Suprapubic skin (tissue), 4 donors: ENCODE measurements at regions not wholly inside any gene's neighbourhood (a gene's known extent, or its start where the extent isn't known, plus 50 kb on each side); places are given as distances from the start of the nearest gene placed in this dataset.

ENCODE experiments used
- DNase-seq, 2 donors: peaks; one replicate each; pipeline ENCODE4 v3.0.0-alpha.2; 2019; ENCODE audit warnings: low spot score in 2 of 2
- H3K27ac ChIP-seq: fragments of 200-600 bp; sonication (generic); one replicate; pipeline ENCODE4 v1.5.1; 2019
- H3K27me3 ChIP-seq: fragments of 200-600 bp; sonication (generic); one replicate; pipeline ENCODE4 v1.5.1; 2019
- H3K36me3 ChIP-seq: fragments of 200-600 bp; sonication (generic); one replicate; pipeline ENCODE4 v1.5.1; 2019
- H3K4me1 ChIP-seq: fragments of 200-600 bp; sonication (generic); one replicate; pipeline ENCODE4 v1.5.1; 2019
- H3K4me3 ChIP-seq: fragments of 200-600 bp; sonication (generic); one replicate; pipeline ENCODE4 v1.5.1; 2019; ENCODE audit warnings: mild to moderate bottlenecking
- H3K9me3 ChIP-seq: fragments of 200-600 bp; sonication (generic); one replicate; pipeline ENCODE4 v1.5.1; 2019
- EP300 ChIP-seq: sonication (generic); formaldehyde crosslinking; IDR thresholded peaks from one replicate; pipeline ENCODE4 v1.6.1; 2017; ENCODE audit warnings: antibody characterized with exemption
- POLR2A ChIP-seq, 2 donors: fragments of 450-650 bp; IDR thresholded peaks; one replicate each; pipeline ENCODE4 v1.6.1; 2017; ENCODE audit warnings: antibody characterized with exemption in 2 of 2, mild to moderate bottlenecking in 2 of 2, moderate library complexity in 2 of 2
- POLR2AphosphoS5 ChIP-seq, 3 donors: sonication (generic); formaldehyde crosslinking; IDR thresholded peaks; one replicate each; pipeline ENCODE4 v1.6.1; 2017; ENCODE audit warnings: antibody characterized with exemption in 3 of 3
- WGBS: methylation state at CpG from one replicate; pipeline ENCODE4 v1.1.5; 2018; 5-methylcytosine and 5-hydroxymethylcytosine counted together
- TF ChIP-seq, protein P1 (sequence below), 2 donors: fragments of 200-600 bp in 1 of 2; fragments of 450-650 bp in 1 of 2; sonication (generic) in 1 of 2; IDR thresholded peaks; one replicate each; pipeline ENCODE4 v1.5.1; 2016 to 2019; ENCODE audit warnings: antibody characterized with exemption in 2 of 2, mild to moderate bottlenecking in 1 of 2, moderate library complexity in 1 of 2

DNA sequence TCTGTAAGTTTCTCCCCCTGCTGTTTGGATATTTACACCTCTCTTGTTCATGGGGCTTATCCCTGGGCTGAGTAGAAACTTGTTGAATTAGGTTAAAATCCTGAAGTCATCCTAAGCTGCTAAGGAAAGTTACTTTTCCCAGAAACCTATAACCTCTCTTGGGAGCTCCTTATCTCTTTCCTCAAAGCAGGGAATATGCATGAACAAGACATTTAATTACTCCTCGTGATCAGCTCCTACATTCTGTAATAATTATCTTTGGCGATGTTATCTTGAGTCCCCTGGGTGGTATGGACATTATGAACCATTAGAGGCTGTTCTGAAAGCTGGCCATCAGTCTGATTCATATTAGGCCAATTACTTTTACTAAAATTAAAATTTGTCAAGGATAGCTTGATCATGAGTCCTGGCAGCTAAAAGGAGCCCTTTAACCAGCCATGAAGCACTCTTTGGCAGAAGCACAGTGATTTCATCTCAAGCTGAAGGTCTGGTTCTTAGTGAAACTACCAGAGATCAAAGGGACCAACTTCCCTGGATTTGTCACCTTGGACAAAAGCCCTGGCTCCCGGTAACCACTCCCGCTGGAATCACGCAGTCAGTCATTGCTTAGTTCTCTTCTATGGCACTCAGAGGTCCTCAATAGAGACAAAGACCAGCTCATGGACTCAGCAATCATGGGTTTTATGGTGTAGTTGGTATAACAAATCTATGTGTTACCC is 811.8 kb downstream of the UQCRFS1 start:
- no peak for DNase-seq
- Histone ChIP-seq H3K4me3 (no peak overlapping the region), H3K27me3 (peaks cover 19% of the 10 kb centered on the region), H3K27ac (no peak overlapping the region), H3K9me3 (no peaks in the 10 kb centered on the region), H3K36me3 (no peaks in the 10 kb centered on the region), H3K4me1 (no peaks in the 10 kb centered on the region)
- 46% methylated on average over 5 of the region's 5 CpGs for WGBS
- TF ChIP-seq POLR2AphosphoS5 (IDR thresholded peaks at IDR 0.05), result no peak
- no peak for TF ChIP-seq EP300
- TF ChIP-seq, protein P1, sequence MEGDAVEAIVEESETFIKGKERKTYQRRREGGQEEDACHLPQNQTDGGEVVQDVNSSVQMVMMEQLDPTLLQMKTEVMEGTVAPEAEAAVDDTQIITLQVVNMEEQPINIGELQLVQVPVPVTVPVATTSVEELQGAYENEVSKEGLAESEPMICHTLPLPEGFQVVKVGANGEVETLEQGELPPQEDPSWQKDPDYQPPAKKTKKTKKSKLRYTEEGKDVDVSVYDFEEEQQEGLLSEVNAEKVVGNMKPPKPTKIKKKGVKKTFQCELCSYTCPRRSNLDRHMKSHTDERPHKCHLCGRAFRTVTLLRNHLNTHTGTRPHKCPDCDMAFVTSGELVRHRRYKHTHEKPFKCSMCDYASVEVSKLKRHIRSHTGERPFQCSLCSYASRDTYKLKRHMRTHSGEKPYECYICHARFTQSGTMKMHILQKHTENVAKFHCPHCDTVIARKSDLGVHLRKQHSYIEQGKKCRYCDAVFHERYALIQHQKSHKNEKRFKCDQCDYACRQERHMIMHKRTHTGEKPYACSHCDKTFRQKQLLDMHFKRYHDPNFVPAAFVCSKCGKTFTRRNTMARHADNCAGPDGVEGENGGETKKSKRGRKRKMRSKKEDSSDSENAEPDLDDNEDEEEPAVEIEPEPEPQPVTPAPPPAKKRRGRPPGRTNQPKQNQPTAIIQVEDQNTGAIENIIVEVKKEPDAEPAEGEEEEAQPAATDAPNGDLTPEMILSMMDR (IDR thresholded peaks at IDR 0.05), result no peak
- no peak for TF ChIP-seq POLR2A (IDR thresholded peaks at IDR 0.05)

DNA sequence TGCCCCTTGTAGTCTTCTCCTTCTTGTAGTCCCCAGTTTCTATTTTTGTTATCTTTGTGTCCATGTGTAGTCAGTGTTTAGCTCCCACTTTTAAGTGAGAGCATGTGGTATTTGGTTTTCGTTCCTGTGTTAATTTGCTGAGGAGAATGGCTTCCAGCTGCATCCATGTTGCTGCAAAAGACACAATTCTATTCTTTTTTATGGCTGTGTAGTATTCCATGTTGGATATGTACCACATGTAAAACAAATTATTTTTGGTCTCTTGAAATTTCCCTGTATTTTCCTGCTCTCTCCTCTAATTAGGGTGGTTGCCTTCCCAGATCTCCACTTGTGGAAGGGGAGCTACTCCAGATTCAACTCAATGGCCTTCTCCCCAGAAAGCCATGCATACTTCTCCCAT is 813.8 kb downstream of the UQCRFS1 start:
- Histone ChIP-seq H3K27me3 (peaks cover 5% of the 10 kb centered on the region), H3K27ac (no peak overlapping the region), H3K36me3 (no peaks in the 10 kb centered on the region), H3K4me3 (no peak overlapping the region), H3K9me3 (no peaks in the 10 kb centered on the region), H3K4me1 (no peaks in the 10 kb centered on the region)
- WGBS, result 76% methylated on average over 1 of the region's 1 CpG
- TF ChIP-seq POLR2A (IDR thresholded peaks at IDR 0.05) (no peak), EP300 (no peak), POLR2AphosphoS5 (IDR thresholded peaks at IDR 0.05) (no peak)
- TF ChIP-seq, protein P1 (IDR thresholded peaks at IDR 0.05), result no peak
- DNase-seq, result no peak

DNA sequence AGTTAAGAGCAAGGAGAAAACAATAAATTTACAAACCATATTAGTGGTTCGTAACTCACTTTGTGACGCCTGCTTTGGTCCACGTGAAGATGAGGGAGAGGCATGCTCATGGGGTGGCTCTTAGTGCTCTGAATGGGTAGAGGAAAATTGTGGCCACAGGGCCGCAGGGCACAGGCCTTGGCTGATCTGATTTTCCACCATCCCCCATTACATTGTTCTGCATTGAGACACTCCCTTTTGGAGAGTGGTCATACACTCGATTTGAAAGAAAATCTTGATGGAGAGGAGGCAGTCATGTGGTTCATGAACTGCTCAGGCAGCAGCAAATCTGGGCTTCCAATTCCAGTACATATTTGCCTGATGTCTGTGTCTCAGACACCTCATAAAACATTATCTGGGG is 815.2 kb downstream of the UQCRFS1 start:
- Histone ChIP-seq H3K4me3 (no peak overlapping the region), H3K27me3 (no peaks in the 10 kb centered on the region), H3K4me1 (no peaks in the 10 kb centered on the region), H3K27ac (no peak overlapping the region), H3K36me3 (no peaks in the 10 kb centered on the region), H3K9me3 (no peaks in the 10 kb centered on the region)
- TF ChIP-seq POLR2A (IDR thresholded peaks at IDR 0.05) (no peak), EP300 (no peak), POLR2AphosphoS5 (IDR thresholded peaks at IDR 0.05) (no peak)
- TF ChIP-seq, protein P1 (IDR thresholded peaks at IDR 0.05), result no peak
- no peak for DNase-seq
- WGBS, result 79% methylated on average over 5 of the region's 5 CpGs

DNA sequence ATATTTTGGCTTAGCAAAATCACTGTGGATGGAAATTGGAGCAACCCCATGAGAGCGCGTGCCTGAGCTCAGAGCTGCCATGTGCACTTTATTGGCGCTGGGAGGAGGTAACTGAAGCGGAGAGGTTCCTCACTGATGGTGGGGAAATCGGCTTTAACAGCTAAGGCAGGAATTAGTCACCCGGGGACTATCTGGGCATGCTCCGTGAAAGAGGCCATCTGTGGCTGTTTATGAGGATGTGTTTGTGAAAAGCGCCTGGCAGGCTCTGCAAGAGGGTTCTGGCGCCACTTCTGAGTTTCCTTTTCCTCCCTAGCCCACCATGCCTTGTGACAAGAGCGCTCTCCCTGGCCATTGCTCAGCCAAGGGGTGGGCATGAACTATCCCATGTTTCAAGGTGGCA is 815.6 kb downstream of the UQCRFS1 start:
- 88% methylated on average over 9 of the region's 10 CpGs for WGBS

DNA sequence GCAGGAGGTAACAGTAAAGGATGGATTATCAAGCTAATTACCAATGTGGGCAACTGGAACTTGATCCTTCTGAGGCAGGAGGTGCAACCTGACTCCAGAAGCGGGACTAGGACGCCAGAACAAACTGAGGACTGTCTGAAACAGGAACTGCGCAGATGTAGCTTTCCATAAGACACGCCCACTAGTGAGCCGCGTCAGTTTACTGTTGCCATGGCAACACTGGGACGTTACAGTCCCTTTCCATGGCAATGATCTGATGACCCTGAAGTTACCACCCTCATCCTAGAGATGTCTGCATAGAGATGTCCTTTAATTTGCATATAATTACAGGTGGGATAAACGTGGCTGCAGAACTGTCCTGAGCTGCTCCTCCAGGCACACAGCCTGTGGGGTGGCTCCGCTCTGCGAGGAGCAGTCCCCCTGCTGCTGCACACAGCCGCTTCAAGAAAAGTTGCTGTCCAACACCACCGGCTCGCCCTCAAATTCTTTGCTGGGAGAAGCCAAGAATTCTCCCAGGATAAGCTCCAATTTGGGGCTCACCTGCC is 816.6 kb downstream of the UQCRFS1 start:
- Histone ChIP-seq H3K4me3 (no peak overlapping the region), H3K27ac (no peak overlapping the region), H3K36me3 (no peaks in the 10 kb centered on the region), H3K9me3 (no peaks in the 10 kb centered on the region), H3K4me1 (no peaks in the 10 kb centered on the region), H3K27me3 (no peaks in the 10 kb centered on the region)
- no peak for DNase-seq
- 46% methylated on average over 8 of the region's 13 CpGs for WGBS
- TF ChIP-seq POLR2AphosphoS5 (IDR thresholded peaks at IDR 0.05) (no peak), EP300 (no peak), POLR2A (IDR thresholded peaks at IDR 0.05) (no peak)
- TF ChIP-seq, protein P1 (IDR thresholded peaks at IDR 0.05), result no peak

More for the DNA sequence above, 815.6 kb downstream of the UQCRFS1 start:
- Histone ChIP-seq H3K36me3 (no peaks in the 10 kb centered on the region), H3K4me3 (no peak overlapping the region), H3K27ac (no peak overlapping the region), H3K9me3 (no peaks in the 10 kb centered on the region), H3K27me3 (no peaks in the 10 kb centered on the region), H3K4me1 (no peaks in the 10 kb centered on the region)
- TF ChIP-seq POLR2A (IDR thresholded peaks at IDR 0.05), result no peak
- TF ChIP-seq POLR2AphosphoS5 (IDR thresholded peaks at IDR 0.05), result no peak
- TF ChIP-seq, protein P1 (IDR thresholded peaks at IDR 0.05), result no peak
- TF ChIP-seq EP300, result no peak
- DNase-seq, result no peak
